ENCODE measurements at regions not wholly inside any gene's neighbourhood (a gene's known extent, or its start where the extent isn't known, plus 50 kb on each side); places are given as distances from the start of the nearest gene placed in this dataset.

- WGBS (ENCODE audit: low lambda C conversion rate): 44% methylated on average over 64 of the region's 74 CpGs
- Histone ChIP-seq H2AFZ (ENCODE audit: low read length) (no peak overlapping the region), H3K4me2 (ENCODE audit: low read depth, low read length) (peak overlapping the region; percentile 87), H3K27me3 (ENCODE audit: control insufficient read depth in 1 of 2, insufficient read depth in 2 of 2, low read length in 2 of 2) (no peaks in the 10 kb centered on the region; a peak in 1 of 5 replicates), H4K20me1 (ENCODE audit: insufficient read depth, low read length) (no peaks in the 10 kb centered on the region; the same call in 1 of the 2 replicates), H3K4me1 (ENCODE audit: insufficient read depth, low read length) (peaks cover 26% of the 10 kb centered on the region), H3K36me3 (replicated peaks in 1 of 2; ENCODE audit: control insufficient read depth in 1 of 2, insufficient read depth in 2 of 2, low read length in 2 of 2) (no peaks in the 10 kb centered on the region), H3K27ac (ENCODE audit: extremely low read length, insufficient read depth, low read length) (no peak overlapping the region), H3K9ac (ENCODE audit: insufficient read depth, low read depth, low read length) (peak overlapping the region; percentile 46), H3K9me3 (ENCODE audit: low read length) (no peaks in the 10 kb centered on the region), H3K79me2 (ENCODE audit: insufficient read depth, low read length) (no peaks in the 10 kb centered on the region), H3K4me3 (replicated peaks in 1 of 3; ENCODE audit: insufficient read depth in 1 of 3, low read depth in 2 of 3, low read length in 3 of 3) (peak overlapping the region; percentile 57 to 77 (median 59))
- FAIRE-seq (no peak), ATAC-seq (peak; percentile 76), DNase-seq (ENCODE audit: low spot score) (no peak)
- in situ Hi-C loops (cut with HindIII; ENCODE audit: extremely low pct_ligation_motif_present, low pct_unique_long_range_greater_than_20kb) (loop anchor here (5.0 to 10.0 kb wide), 2 partner anchors 159 to 262 kb away; no protein-coding TSS in a partner anchor), intact Hi-C loops (cut with micrococcal nuclease; ENCODE audit: unreplicated experiment) (loop anchor here (2.0 to 5.0 kb wide), 2 partner anchors 64 to 80 kb away; partner anchors contain the start of gene HLA-A)
- ChIA-PET POLR2A (interaction anchor here (0.9 kb wide), 1 partner anchor 29 kb away, joined by 3 read pairs; no protein-coding TSS in a partner anchor), CTCF (ENCODE audit: low intra/inter-chr PET ratio, low total read pairs) (no interaction called here)
- BruUV-seq (replicated peaks): no TSS peak
- 0 out of 2 replicates have a peak, but pooled peaks have one; percentile 22 for TF ChIP-seq NR0B2 (CRISPR knock-in tag; IDR thresholded peaks at IDR 0.05)
- TF ChIP-seq ZNF687 (CRISPR knock-in tag; IDR thresholded peaks at IDR 0.05): peak; percentile 76
- peak; percentile 22; the same call in 1 of the 2 replicates for TF ChIP-seq MYC (CRISPR knock-in tag; IDR thresholded peaks at IDR 0.05; ENCODE audit: borderline replicate concordance)
- no peak for TF ChIP-seq ZNF264 (CRISPR knock-in tag; IDR thresholded peaks at IDR 0.05)
- TF ChIP-seq ZNF552 (CRISPR knock-in tag; IDR thresholded peaks at IDR 0.05; ENCODE audit: borderline replicate concordance): peak; percentile 44; the same call in 1 of the 2 replicates
- TF ChIP-seq ZNF777 (CRISPR knock-in tag; IDR thresholded peaks at IDR 0.05): peak; percentile 56; the same call in 1 of the 2 replicates
- TF ChIP-seq KLF12 (CRISPR knock-in tag; IDR thresholded peaks at IDR 0.05; ENCODE audit: borderline replicate concordance): 0 out of 2 replicates have a peak, but pooled peaks have one; percentile 55
- TF ChIP-seq ZNF451 (CRISPR knock-in tag; IDR thresholded peaks at IDR 0.05): 0 out of 2 replicates have a peak, but pooled peaks have one; percentile 21
- TF ChIP-seq FOXO1 (CRISPR knock-in tag; IDR thresholded peaks at IDR 0.05): no peak
- TF ChIP-seq GTF2F1 (IDR thresholded peaks at IDR 0.05; ENCODE audit: low read length): no peak
- no peak for TF ChIP-seq NR2F1 (CRISPR knock-in tag; IDR thresholded peaks at IDR 0.05)
- peak; percentile 44; the same call in 1 of the 2 replicates for TF ChIP-seq ZFP90 (CRISPR knock-in tag; IDR thresholded peaks at IDR 0.05; ENCODE audit: borderline replicate concordance)
- TF ChIP-seq ZNF607 (CRISPR knock-in tag; IDR thresholded peaks at IDR 0.05; ENCODE audit: borderline replicate concordance): peak; percentile 64; the same call in 1 of the 2 replicates
- peak; percentile 44; the same call in 1 of the 2 replicates for TF ChIP-seq CCDC6 (CRISPR knock-in tag; IDR thresholded peaks at IDR 0.05)
- 0 out of 2 replicates have a peak, but pooled peaks have one; percentile 30 for TF ChIP-seq ZNF280B (CRISPR knock-in tag; IDR thresholded peaks at IDR 0.05; ENCODE audit: borderline replicate concordance)
- no peak for TF ChIP-seq DRAP1 (CRISPR knock-in tag; IDR thresholded peaks at IDR 0.05)
These were observed 54.6 kb upstream of the POLR1H start for GRCh38 chr6:30006170-30007131.

Measured in HepG2 (cell line).